Testis (tissue), 2 donors: ENCODE measurements at regions not wholly inside any gene's neighbourhood (a gene's known extent, or its start where the extent isn't known, plus 50 kb on each side); places are given as distances from the start of the nearest gene placed in this dataset.

ENCODE experiments used
- POLR2A ChIP-seq: fragments of 450-650 bp; IDR thresholded peaks from one replicate; pipeline ENCODE4 v1.6.1; 2017; ENCODE audit warnings: antibody characterized with exemption, mild to moderate bottlenecking, moderate library complexity
- TF ChIP-seq, protein P1 (sequence below), 3 experiments: fragments of 450-650 bp in 2 of 3; fragments of 200-600 bp in 1 of 3; sonication (generic) in 1 of 3; IDR thresholded peaks; one replicate each; pipeline ENCODE4 v1.5.1; 2016 to 2019; ENCODE audit warnings: antibody characterized with exemption in 3 of 3, mild to moderate bottlenecking in 2 of 3, moderate library complexity in 1 of 3

DNA sequence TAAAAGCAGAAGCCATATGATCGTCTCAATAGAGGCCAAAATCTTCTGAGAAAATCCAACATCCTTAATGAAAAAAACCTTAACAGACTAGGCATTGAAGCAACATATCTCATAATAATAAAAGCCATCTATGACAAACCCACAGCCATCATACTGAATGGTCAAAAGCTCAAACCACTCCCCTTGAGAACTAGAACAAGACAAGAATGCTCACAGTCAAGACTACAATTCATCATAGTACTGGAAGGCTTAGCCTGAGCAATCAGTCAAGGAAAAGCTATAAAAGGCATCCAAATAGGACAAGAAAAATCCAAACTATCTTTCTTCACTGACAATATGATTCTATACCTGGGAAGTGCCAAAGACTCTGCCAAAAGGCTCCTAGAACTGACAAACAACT is 2668.2 kb upstream of the PCDH20 start:
- TF ChIP-seq, protein P1, sequence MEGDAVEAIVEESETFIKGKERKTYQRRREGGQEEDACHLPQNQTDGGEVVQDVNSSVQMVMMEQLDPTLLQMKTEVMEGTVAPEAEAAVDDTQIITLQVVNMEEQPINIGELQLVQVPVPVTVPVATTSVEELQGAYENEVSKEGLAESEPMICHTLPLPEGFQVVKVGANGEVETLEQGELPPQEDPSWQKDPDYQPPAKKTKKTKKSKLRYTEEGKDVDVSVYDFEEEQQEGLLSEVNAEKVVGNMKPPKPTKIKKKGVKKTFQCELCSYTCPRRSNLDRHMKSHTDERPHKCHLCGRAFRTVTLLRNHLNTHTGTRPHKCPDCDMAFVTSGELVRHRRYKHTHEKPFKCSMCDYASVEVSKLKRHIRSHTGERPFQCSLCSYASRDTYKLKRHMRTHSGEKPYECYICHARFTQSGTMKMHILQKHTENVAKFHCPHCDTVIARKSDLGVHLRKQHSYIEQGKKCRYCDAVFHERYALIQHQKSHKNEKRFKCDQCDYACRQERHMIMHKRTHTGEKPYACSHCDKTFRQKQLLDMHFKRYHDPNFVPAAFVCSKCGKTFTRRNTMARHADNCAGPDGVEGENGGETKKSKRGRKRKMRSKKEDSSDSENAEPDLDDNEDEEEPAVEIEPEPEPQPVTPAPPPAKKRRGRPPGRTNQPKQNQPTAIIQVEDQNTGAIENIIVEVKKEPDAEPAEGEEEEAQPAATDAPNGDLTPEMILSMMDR (IDR thresholded peaks at IDR 0.05) = no peak
- no peak for TF ChIP-seq POLR2A
